ENCODE measurements at regions not wholly inside any gene's neighbourhood (a gene's known extent, or its start where the extent isn't known, plus 50 kb on each side); places are given as distances from the start of the nearest gene placed in this dataset.
"Not testable (repeated sequence)": the region's sequence is repeated elsewhere in the genome, so short reads cannot be mapped to it uniquely, and the experiment has no call there.

DNA sequence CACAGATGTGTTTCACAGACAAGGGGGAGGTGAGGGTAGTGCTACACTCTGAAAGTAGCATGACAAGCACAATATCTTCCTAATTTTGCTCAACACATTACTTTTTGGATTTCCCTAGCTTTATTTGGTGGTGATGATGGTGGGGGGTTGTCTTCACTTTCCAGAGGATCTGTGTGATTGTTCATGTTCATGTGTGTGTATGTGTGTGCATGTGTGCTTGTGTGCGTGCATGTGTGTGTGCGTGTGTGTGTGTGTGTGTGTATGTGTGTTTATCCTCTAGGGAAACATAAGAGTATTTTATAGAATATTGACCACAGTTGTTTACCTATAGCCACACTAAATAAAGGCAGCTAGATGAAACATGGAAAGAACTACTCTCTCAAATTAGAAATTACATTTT, 183.8 kb upstream of the EYA4 start:
- no peak for DNase-seq

DNA sequence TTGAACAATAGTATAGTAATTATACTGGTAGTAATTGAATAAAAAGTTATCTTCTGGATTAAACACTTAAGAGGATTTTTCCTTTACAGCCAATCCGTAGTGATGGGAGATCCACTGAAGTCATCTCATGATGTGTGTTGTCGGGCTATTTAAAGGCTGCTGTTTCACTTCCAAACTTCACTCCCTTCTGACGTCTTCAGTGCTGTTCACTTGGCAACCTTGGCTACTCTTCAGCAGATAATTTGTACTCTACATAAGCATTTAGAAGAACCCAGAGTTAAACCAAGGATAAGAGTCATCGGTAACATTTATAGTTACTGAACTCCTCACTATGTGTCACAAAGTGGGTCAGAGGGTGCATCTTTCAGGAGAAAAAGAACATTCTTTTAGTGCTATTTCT, 179.1 kb upstream of the EYA4 start:
- DNase-seq: no peak

DNA sequence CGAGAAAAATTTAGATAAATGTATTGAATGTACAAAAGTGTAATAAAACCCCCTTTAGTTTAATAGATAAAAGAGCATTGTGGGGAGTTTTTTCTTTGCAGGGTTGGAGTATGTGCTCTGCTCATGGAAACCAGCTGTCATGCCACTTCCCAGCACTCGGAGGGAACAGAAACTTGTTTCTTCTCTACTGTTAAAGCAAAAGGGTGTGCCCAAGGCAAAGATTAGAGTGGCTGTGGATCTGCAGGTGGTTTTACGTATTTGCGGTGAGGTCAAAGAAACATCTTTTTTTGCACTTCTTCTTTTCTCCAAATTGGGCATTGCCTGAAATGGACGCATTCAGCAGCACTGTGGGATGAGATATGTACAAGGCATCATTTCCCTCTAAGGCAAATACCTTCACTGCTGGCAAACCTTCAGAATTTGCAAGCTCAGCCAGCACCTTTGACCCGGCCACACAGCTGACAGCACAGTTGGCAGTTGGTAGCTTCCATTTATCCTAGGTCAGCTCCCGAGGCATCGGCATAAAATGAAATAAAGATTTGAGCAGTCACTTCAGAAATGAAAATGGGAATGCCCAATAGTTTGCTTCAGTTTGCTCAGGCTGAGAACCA, 178.4 kb upstream of the EYA4 start:
- DNase-seq: no peak

DNA sequence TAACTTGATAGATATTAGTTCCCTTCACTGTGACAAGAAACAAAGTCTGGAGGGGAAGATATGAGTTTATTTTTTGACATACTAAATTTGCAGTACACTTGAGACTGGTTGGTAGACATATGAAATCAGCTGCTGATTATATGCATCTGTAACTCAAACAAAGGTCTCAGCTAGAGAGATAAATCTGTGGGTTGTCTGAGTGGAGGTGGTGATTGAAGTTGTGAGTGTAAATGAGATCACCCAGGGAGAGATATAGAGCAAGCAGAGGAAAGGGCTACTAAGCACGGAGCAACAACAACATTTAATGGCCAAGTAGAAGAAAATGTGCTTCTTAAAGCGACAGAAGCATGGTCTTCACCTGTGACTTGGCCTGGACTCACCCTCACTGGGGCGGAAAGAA, 173.2 kb upstream of the EYA4 start:
- DNase-seq: no peak

DNA sequence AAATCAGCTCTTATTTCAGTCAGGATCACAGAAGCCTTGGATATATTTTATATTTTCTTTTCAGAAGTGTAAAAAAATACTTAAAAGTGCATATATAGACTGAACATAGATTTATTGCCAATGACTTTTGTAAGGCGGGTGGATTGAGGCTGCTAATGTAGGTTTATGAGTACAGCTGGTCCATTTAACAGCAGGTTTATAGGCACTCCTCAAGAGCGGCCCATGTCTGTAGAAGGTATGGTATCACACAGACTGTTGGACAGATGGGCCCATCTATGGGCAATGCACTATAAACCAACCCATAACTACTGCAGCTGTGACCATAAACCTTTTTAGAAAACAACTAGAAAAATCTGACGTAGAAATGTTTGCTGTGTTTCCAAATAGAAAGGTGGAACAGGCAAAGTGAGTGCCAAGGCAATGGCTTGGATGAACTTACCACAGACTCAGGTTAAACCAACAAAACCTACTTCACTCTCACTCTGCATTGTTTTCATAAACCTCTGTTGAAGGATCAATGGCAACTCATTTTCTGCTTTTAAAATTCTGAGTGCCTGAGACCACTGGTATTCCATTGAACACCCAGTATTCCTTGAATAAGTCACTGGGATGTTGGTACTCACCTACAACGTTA, 170.6 kb upstream of the EYA4 start:
- DNase-seq: no peak

DNA sequence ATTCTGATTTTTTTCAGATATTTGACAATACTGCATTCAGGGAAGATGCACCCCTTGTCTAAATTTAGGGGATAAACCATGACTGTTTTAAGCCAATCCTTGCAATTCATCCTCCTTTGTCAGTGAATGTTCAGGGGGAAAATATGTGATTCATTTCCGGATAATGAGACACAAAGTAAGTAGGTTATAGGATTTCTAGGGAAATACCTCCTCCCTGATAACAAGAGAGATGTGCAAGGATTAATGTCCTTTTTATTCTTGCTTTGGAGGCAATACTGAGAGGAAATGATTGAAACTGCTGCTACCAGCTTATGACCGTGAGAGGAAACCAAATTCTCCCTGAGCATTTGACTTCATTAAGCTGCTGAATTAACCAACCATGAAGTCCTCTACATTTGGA, 161.3 kb upstream of the EYA4 start:
- DNase-seq: no peak

DNA sequence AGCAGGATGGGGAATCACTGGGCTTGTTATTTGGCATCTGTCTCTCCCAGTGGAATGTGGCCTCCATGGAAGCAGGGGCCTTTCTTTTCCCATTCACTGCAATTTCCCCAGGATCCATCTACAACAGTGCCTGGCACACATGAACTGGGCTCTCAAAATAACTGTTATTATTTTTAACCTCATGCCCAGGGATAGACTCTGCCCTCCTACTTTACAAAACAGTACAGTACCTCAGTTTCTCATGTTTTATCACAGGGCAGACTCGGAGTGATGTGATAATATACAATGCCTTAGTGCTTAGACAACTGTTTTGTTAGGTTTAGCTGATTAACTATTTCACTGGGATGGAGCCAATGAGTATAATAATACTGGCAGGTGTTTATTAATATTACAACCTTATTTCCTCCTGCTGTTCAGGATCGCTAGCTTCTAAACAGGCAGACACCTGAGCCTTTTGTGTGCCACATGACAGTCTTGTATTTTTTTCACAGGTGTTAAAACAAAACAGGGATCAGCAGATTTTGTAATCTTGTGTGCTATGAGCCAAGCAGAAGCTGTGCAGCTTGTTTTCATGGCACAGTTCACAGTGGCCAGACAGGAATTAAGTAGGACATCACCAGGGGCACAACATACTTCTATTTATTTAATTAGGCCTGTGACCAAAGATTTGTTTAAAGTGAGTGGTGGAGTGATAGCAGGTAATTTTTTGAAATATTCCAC, 157.7 kb upstream of the EYA4 start:
- DNase-seq: no peak

DNA sequence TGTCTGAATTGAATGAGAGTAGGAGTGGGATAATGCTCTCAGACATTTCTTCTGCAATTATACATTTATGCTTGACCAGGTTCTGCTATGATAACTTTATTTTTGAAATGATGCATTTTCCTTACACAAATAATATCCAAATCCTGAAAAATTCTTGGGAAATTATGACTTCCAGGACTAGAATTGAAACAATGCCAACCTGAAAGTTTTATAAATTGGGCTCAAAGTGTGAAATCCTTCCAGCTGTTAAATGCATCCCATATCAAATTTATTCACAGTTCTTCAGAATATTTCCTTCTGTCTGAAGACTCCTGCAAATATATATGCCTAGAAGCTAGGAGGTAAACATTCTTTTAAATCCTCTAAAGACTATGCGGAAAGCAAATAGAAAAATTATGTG, 155.7 kb upstream of the EYA4 start:
- no peak for DNase-seq

DNA sequence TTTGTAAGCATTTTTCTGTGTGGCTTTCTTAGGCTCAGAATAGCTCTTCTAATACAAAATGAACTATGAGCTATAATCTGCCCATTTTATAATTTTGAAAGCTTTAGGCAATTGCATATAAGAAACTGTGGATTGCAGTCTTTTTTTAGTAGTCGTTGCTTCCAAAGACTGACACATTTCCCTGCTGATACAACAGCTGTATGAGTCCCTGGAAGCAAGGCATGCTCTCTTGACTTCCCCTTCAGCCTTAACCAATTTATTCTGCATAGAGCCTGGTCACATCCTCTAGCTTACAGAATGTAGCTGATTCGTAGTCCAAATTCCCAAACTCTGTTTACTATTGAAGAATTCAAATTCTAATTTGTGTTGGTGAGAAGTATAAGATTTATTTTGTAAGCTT, 155.3 kb upstream of the EYA4 start:
- no peak for DNase-seq

DNA sequence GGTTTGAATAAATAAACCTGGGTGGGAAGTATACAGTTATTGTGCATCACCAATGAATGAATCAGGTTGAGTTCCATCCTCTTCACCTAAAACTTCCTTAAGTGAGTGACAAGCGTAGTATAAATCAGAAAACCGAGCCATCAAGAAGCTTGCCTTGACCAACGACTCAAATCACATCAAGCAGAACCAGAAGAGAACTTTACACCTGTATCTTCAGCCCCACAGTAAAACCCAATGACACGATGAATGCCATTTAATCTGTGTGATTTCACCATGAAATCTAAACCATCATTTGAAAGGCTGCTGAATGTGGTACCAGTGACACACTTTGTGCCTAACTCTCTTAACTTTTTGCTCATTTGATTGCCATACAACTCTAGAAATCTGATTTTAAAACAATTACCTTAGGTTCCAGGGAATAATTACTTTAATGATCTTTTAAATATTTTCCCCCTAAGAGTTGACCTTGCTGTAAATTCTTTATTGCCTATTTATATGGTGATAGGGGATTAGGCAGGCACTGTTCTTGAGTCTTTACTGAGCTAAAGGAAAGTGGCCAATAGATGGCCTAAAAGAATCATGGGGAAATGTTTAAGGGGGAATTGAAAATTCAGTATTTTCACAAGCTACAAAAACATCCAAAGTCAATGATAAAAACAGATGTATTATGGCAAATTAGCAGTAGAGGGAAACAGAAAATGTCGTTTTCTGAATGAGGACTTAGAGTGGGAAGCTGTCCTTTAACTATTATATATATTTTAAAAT, 152.0 kb upstream of the EYA4 start:
- no peak for DNase-seq

DNA sequence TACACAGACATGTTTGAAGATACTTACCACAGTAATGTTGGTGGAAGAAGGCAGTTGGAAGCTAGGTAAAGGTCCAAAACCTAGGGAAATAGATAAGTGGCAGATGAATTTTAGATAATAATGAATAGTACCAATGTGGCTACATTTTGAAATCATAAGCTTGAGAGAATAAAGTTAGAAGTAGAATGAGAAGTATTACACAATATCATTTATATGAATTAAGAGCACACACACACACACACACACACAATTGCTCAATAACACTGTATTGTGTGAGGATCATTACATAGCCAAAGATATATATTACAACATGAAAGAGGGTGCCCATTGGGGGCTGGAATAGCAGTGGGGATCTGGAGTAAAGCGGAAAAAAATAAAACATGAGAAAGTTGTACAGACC, 149.0 kb upstream of the EYA4 start:
- DNase-seq: no peak

DNA sequence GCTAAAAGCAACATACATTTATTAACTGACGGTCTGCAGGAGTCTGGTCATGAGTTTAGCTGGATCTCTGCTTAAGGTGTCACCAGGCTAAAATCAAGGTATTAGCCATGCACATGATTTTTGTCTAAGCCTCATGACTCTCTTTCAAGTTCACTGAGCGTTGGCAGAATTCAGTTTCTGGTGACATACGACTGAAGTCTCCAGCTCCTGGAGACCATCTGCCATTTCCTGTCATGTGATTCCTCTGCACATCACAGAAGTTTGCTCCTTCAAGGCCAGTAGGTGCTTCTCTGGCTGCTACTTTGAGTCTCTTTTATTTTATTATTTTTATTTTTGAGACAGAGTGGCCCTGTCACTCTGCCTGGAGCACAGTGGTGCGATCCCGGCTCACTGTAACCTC, 148.4 kb upstream of the EYA4 start:
- DNase-seq: no peak

DNA sequence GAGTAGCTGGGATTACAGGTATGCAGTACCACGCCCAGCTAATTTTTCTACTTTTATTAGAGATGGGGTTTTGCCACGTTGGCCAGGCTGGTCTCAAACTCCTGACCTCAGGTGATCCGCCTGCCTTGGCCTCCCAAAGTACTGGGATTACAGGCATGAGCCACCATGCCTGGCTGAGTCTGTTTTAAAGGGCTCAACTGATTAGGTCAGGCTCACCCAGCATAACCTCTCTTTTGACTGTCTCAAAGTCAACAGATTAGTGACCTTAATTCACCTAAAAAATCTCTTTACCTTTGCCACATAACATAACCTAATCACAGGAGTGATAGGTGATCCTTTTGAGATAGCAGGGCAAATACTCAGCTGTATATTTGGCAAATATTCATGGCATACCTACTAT, 147.9 kb upstream of the EYA4 start:
- not testable (repeated sequence) for DNase-seq

DNA sequence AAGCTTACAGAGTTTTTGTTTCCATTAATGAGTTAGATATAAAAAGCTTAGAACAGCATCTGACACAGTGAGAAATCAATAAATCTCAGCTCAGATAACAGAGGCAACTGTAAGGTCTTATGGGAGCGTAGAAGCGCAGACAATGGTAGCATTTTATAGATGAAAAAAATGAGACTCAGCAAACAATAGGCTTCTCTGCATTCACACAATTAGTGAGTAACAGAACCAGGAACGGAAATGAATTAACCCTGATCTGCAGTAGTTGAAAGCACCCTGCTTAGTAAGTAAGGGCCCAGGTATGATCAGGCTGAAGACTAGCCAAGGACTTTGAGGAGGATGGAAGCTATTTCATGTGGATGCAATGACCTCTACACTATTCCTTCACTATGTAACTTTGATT, 147.2 kb upstream of the EYA4 start:
- no peak for DNase-seq

DNA sequence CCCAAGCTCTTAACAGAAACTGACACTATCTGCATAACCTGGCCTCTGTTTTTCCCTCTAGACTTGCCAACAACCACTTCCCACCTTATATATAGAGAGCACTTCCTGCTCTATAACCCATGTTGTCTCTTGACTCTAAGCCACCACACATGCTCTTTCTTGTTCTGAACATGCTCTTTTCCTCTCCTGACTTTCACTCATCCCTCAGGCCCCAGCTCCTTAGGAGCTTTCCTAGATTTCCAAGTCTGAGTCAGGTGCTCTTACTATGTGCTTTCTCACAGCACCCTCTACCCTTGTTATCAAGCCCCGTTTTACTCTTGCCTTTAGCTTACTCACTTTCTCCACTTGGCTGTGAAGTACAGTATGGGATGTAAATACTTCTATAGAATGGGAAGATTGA, 143.9 kb upstream of the EYA4 start:
- DNase-seq: no peak

DNA sequence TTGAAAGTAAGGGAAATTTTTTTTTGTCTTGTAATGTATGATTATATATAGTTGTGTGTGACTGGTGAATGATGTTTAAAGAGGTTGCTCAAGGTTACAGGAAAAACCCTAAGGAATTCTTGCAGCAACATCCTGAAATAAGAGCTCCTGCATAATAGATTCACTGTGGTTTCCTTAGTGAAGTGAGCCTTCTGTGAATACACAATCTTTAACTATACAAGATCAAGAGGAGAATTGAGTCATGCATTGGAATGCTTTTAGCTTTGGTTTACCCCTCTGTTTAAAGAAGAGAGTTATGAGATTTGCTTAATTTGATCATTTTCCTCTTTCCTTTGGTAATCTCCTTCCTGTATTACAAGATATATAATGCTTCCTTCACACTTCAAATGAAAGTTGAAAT, 141.6 kb upstream of the EYA4 start:
- no peak for DNase-seq

DNA sequence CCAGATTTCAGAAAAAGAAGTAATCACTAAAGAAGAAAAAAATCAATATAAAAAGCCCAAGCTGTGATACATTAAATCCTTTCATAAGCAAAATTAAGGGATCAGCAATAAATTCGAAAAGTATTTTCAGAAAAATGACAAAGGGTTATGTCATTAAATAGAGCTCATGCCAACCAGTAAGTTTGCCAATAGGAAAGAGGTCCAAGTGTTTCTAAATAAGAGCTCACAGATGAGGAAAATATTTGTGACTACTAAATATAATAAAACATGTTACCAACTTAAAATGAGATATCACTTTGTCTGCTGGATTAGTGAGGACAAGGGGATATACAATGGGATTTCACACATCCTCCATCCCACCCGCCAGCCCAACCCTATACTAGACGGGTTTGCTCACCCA, 140.3 kb upstream of the EYA4 start:
- DNase-seq: no peak

DNA sequence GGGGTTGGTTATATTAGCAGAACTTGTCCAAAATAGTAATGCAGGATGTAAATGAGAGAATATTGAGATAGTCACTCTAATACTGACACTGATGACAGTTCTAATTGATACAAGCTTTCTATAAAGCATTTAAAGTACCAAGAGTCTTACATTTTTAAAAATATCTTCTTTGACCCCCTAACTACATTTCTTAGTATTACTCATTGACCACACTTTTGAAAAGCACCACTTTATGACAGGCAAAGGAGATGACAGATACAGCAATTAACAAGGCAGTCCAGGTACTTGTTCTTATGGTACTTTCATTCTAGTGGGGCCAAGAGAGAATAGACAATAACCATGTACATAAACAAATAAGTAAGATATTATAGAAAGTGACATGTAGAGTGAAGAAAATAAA, 139.4 kb upstream of the EYA4 start:
- DNase-seq: no peak

DNA sequence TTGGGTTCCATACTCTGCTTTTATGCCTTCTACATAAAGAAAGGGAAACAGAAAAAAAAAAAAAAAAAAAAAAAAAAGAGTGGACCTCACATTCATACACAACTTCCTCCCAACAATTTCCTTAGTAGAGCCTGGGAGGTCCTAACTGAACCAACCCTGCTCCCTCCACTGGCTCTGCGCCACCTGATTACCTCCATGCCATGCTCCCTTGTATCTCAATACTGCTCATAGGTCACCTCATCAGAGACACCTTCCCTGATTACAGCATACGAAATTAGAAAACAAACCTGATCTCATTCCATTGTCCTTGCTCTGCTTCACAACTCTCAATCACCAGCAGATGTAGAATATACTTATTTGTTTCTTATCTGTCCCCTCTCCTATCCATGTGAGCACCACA, 134.2 kb upstream of the EYA4 start:
- DNase-seq: no peak

DNA sequence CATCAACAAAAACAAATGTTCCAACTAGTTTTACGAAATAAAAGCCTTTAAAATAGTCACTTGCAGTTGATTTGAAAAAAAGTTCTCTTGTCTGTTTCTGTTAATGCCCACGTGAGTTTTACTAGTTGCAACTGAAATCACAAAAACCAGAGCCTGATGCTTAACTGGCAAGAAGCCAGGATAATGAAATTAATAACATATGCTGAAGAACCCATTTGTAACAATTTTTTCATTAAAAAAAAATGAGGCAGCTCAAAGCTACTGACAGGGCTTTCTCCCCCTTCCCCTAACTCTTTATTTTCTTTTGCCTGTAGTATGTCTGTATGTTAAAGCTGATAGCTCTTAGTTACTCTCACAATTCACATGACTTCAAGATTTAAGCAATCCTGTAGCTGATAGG, 132.7 kb upstream of the EYA4 start:
- DNase-seq: no peak

DNA sequence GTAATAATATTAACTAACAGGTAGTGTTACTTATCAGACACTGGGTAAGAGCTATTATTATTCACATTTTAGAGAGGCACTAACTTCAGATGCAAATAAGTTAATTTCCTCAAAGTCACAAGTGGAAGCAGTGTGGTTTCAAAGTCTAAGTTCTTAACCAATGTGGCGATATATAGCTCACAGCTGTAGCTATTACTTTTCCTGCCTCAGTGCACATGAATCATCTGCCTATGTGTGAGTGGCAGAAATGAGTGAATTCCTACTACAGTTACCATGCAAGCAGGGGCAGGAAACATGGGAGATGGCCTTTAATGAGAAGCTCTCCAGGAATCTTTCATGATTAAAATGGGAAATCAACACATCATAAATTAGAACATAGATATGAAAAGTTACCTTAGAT, 126.2 kb upstream of the EYA4 start:
- no peak for DNase-seq

DNA sequence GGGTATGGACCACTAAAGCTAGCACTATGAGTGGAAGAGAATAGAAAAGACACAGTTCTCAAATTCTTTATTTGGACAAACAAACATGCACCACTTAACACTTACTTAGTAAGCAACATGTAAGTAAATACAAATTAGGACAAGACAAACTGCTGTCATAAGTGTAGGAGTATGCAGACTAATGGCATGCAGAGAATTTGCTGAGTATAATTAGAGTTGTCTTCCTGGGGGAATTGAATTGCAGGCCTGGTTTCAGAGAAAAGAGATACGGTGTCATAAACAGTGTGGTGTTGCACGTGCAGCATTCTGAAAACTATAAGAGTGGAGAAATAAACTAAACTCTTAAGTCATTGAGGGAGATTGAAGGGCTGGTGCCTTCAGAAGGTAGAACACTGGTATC, 125.2 kb upstream of the EYA4 start:
- no peak for DNase-seq

DNA sequence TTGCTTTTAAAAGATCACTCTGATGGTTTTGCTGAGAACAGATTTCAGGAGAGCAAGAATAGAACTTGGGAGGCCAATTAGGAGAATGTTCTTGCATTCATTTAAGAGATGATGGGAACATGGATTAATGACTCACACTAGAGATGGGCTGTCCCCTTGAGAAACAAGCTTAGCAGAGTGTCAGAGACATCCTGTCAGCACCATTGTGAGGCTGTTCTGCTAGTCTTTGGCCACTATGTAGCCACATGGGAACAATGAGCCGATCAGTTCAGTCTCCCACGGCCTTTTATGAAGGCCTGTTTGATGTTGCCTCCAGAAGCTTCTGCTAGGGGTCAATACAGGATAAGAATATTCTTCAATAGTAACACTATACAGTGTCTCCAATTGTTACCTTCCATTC, 113.0 kb upstream of the EYA4 start:
- DNase-seq: no peak

DNA sequence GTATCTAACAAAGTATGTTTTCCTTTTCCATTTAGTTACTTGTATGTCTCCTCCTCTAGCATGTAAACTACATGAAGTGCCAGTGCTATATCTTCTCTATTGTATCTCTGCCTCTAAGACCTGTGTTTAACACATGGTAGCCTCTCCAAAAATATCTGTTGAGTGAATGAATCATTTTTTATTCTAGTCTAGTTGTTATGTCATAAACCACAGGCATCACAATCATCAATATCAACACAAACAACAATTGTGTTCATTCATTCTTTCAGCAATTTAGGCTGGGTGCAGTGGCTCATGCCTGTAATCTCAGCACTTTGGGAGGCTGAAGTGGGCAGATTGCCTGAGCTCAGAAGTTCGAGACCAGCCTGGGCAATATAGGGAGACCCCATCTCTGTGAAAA, 111.6 kb upstream of the EYA4 start:
- DNase-seq: no peak
